ENCODE measurements at regions not wholly inside any gene's neighbourhood (a gene's known extent, or its start where the extent isn't known, plus 50 kb on each side); places are given as distances from the start of the nearest gene placed in this dataset.

GRCh38 chr4:90028460-90028859, 98.7 kb upstream of the CCSER1 start:
- DNase-seq (ENCODE audit: low spot score in 2 of 2), result no peak
- Histone ChIP-seq H3K4me3 (no peak overlapping the region), H3K27me3 (no peaks in the 10 kb centered on the region), H3K27ac (no peak overlapping the region), H3K9me3 (no peaks in the 10 kb centered on the region), H3K4me1 (no peaks in the 10 kb centered on the region), H3K36me3 (no peaks in the 10 kb centered on the region)
- intact Hi-C loops (cut with DNase I; ENCODE audit: low total_unique reads), result no loop called here
- TF ChIP-seq, protein P1, sequence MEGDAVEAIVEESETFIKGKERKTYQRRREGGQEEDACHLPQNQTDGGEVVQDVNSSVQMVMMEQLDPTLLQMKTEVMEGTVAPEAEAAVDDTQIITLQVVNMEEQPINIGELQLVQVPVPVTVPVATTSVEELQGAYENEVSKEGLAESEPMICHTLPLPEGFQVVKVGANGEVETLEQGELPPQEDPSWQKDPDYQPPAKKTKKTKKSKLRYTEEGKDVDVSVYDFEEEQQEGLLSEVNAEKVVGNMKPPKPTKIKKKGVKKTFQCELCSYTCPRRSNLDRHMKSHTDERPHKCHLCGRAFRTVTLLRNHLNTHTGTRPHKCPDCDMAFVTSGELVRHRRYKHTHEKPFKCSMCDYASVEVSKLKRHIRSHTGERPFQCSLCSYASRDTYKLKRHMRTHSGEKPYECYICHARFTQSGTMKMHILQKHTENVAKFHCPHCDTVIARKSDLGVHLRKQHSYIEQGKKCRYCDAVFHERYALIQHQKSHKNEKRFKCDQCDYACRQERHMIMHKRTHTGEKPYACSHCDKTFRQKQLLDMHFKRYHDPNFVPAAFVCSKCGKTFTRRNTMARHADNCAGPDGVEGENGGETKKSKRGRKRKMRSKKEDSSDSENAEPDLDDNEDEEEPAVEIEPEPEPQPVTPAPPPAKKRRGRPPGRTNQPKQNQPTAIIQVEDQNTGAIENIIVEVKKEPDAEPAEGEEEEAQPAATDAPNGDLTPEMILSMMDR (IDR thresholded peaks at IDR 0.05), result no peak

DNA sequence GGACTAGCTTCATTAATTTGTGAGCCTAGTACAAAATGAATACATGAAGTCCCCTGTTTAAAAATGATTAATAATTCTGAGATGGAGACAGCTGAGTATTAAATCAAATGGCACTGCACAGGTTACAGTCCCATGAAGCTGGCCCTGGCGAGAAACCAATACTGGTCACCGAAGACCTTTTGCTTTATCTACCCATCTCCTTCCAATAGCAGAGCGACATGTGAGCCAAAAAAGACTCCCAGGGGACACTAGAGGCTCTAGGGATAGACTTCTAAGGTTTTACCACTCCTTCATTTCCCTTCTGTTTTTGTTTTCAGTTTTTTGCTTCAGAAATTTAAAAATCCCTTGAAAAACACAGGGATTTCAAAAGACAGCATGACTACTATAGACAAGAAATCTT, 97.0 kb upstream of the CCSER1 start:
- TF ChIP-seq POLR2A (IDR thresholded peaks at IDR 0.05), result no peak
- Histone ChIP-seq H3K4me1 (no peaks in the 10 kb centered on the region), H3K27me3 (no peaks in the 10 kb centered on the region), H3K9me3 (no peaks in the 10 kb centered on the region), H3K4me3 (no peak overlapping the region), H3K36me3 (no peaks in the 10 kb centered on the region), H3K27ac (no peak overlapping the region)
- no peak for DNase-seq (ENCODE audit: low spot score in 2 of 2)
- intact Hi-C loops (cut with DNase I; ENCODE audit: low total_unique reads), result no loop called here

GRCh38 chr4:90030953-90031352, 96.2 kb upstream of the CCSER1 start:
- Histone ChIP-seq H3K9me3 (no peaks in the 10 kb centered on the region), H3K36me3 (no peaks in the 10 kb centered on the region), H3K27ac (no peak overlapping the region), H3K4me1 (no peaks in the 10 kb centered on the region), H3K4me3 (no peak overlapping the region), H3K27me3 (no peaks in the 10 kb centered on the region)
- DNase-seq (ENCODE audit: low spot score in 2 of 2), result no peak
- TF ChIP-seq, protein P1 (IDR thresholded peaks at IDR 0.05), result no peak
- TF ChIP-seq POLR2A (IDR thresholded peaks at IDR 0.05), result no peak
- TF ChIP-seq POLR2AphosphoS5 (IDR thresholded peaks at IDR 0.05), result no peak
- intact Hi-C loops (cut with DNase I; ENCODE audit: low total_unique reads), result no loop called here

- TF ChIP-seq POLR2AphosphoS5 (IDR thresholded peaks at IDR 0.05) (no peak), POLR2A (IDR thresholded peaks at IDR 0.05) (no peak)
- TF ChIP-seq, protein P1 (IDR thresholded peaks at IDR 0.05), result no peak
- Histone ChIP-seq H3K27me3 (no peaks in the 10 kb centered on the region), H3K27ac (no peak overlapping the region), H3K4me3 (no peak overlapping the region), H3K4me1 (no peaks in the 10 kb centered on the region), H3K9me3 (no peaks in the 10 kb centered on the region), H3K36me3 (no peaks in the 10 kb centered on the region)
- intact Hi-C loops (cut with DNase I; ENCODE audit: low total_unique reads), result no loop called here
- DNase-seq (ENCODE audit: low spot score in 2 of 2), result no peak
Measured at GRCh38 chr4:90039122-90039521, 88.1 kb upstream of the CCSER1 start.

- no peaks in the 10 kb centered on the region for H3K9me3 ChIP-seq
- no peaks in the 10 kb centered on the region for H3K27me3 ChIP-seq
- no peak overlapping the region for H3K27ac ChIP-seq
- no peak for DNase-seq (ENCODE audit: low spot score in 2 of 2)
- intact Hi-C loops (cut with DNase I; ENCODE audit: low total_unique reads), result no loop called here
- H3K4me1 ChIP-seq, result no peaks in the 10 kb centered on the region
- H3K4me3 ChIP-seq, result no peak overlapping the region
- TF ChIP-seq POLR2A (IDR thresholded peaks at IDR 0.05) (no peak), POLR2AphosphoS5 (IDR thresholded peaks at IDR 0.05) (no peak)
- TF ChIP-seq, protein P1 (IDR thresholded peaks at IDR 0.05), result no peak
- no peaks in the 10 kb centered on the region for H3K36me3 ChIP-seq
Measured at GRCh38 chr4:90051999-90052398, 75.2 kb upstream of the CCSER1 start.

DNA sequence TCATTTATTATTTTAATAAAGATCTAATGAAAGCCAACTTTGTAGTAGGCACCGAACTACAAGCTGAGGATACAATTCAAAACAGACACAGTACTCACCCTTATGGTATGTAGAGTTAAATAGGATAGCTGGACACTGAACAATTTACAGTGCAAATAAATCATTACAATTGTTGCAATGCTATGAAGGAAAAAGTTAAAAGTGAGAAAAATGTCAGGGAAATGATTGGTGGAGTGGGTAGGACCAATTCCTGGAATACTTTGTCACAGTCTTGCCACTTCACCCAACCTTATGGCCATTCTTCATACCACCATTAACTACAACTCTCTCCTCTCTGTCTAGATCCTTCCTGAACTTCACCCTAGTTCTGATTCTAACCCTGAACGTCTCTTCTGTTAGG, 70.1 kb upstream of the CCSER1 start:
- no peaks in the 10 kb centered on the region for H3K27me3 ChIP-seq
- no peaks in the 10 kb centered on the region for H3K36me3 ChIP-seq
- H3K27ac ChIP-seq, result no peak overlapping the region
- no peak overlapping the region for H3K4me3 ChIP-seq
- DNase-seq (ENCODE audit: low spot score in 2 of 2), result no peak
- TF ChIP-seq POLR2A (IDR thresholded peaks at IDR 0.05) (no peak), POLR2AphosphoS5 (IDR thresholded peaks at IDR 0.05) (no peak)
- TF ChIP-seq, protein P1 (IDR thresholded peaks at IDR 0.05), result no peak
- intact Hi-C loops (cut with DNase I; ENCODE audit: low total_unique reads), result no loop called here
- no peaks in the 10 kb centered on the region for H3K9me3 ChIP-seq
- H3K4me1 ChIP-seq, result no peaks in the 10 kb centered on the region
